AG04449 (cell line): ENCODE measurements at regions not wholly inside any gene's neighbourhood (a gene's known extent, or its start where the extent isn't known, plus 50 kb on each side); places are given as distances from the start of the nearest gene placed in this dataset.

Experiments used
- CTCF ChIA-PET: fragments of 350-600 bp; formaldehyde crosslinking; extraction: SDS; loops from one replicate; lab custom pipeline; 2021; ENCODE audit warnings: antibody characterized with exemption; lab: Yijun Ruan, JAX
- POLR2A ChIA-PET: fragments of 400-600, 350-600 bp; formaldehyde crosslinking; extraction: SDS; loops from one replicate; lab custom pipeline; 2020; ENCODE audit warnings: antibody characterized with exemption, inconsistent platforms; lab: Yijun Ruan, JAX
- DNase-seq: peaks from one replicate; pipeline ENCODE4 v3.0.0-alpha.2; 2010; ENCODE audit warnings: low read depth, low spot score
- H3K4me3 ChIP-seq: 2 replicates; pipeline ENCODE4 v1.5.1; 2011; ENCODE audit warnings: low read depth, mild to moderate bottlenecking, control low read depth, low read length
- TF ChIP-seq, protein P1 (sequence below): IDR thresholded peaks from one replicate; pipeline ENCODE4 v1.5.1; 2011; ENCODE audit warnings: mild to moderate bottlenecking, moderate library complexity, low read length, control low read depth, inconsistent platforms; ENCODE audit not compliant: insufficient read depth; ENCODE audit errors: missing control alignments

DNA sequence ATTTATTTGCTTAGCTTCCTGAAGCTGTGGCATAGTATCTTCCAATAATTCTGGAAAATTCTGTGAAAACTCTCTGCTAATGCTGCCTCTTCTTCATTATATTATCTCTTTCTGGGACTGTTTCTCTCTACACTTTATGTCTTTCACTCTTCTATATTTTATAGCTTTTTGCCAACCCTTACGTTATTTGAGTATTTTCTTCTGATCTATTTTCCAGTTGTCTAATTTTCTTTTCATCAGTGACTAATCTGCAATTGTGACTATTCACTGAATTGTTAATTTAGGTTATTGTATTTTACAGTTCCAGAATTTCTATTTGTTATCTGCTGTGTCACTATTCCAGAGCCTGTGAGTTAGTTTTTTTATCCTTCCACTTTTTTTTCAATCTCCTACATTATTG, 273.4 kb upstream of the PHYHIPL start:
- ChIA-PET POLR2A (no interaction called here), CTCF (no interaction called here)
- no peak overlapping the region for H3K4me3 ChIP-seq
- TF ChIP-seq, protein P1, sequence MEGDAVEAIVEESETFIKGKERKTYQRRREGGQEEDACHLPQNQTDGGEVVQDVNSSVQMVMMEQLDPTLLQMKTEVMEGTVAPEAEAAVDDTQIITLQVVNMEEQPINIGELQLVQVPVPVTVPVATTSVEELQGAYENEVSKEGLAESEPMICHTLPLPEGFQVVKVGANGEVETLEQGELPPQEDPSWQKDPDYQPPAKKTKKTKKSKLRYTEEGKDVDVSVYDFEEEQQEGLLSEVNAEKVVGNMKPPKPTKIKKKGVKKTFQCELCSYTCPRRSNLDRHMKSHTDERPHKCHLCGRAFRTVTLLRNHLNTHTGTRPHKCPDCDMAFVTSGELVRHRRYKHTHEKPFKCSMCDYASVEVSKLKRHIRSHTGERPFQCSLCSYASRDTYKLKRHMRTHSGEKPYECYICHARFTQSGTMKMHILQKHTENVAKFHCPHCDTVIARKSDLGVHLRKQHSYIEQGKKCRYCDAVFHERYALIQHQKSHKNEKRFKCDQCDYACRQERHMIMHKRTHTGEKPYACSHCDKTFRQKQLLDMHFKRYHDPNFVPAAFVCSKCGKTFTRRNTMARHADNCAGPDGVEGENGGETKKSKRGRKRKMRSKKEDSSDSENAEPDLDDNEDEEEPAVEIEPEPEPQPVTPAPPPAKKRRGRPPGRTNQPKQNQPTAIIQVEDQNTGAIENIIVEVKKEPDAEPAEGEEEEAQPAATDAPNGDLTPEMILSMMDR = no peak
- DNase-seq = no peak

DNA sequence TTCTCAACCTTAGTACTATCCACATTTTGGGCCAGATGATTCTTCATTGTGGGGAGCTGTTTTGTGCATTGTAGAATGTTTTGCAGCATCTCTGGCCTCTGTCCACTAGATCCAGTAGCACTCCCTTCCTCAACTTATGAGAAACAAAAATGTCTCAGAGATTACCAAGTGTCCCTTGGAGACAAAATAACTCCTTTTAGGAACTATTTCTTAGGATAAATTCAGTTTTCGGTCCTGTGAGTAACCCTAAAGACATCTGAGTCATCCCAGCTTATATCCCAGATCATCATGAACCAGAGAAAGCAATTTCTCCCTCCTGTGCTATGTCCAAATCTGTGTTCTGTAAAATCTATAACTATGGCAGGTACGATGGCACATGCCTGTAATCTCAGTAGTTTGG, 266.6 kb upstream of the PHYHIPL start:
- H3K4me3 ChIP-seq = no peak overlapping the region
- TF ChIP-seq, protein P1 = no peak
- ChIA-PET POLR2A (no interaction called here), CTCF (interaction anchor here (0.9 kb wide), 1 partner anchor 495 kb away, joined by 3 read pairs; no protein-coding TSS in a partner anchor)
- no peak for DNase-seq

DNA sequence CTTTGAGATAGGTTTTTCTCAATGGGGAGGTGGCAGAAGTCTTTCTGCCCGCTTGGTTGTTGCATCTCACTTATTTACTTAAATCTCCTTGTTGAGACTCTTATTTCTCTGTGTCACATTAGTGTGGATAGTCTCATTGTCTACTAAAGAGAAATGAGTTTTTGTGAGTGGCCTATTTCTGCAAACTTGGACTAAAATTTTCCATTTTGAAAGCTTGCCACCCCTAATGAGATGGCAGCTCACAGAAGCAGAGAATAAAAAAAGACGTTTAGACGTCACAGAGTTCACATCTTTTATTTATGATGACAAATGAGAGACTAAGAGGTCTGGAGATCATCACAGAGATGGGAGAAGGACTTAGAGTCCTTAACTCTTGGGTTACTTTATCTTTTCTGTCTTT, 262.7 kb upstream of the PHYHIPL start:
- DNase-seq = no peak
- ChIA-PET CTCF (interaction anchor here (1.0 to 1.2 kb wide), 2 partner anchors 9 to 38 kb away, joined by 3 read pairs; no protein-coding TSS in a partner anchor), POLR2A (no interaction called here)
- no peak overlapping the region for H3K4me3 ChIP-seq
- TF ChIP-seq, protein P1 = no peak

DNA sequence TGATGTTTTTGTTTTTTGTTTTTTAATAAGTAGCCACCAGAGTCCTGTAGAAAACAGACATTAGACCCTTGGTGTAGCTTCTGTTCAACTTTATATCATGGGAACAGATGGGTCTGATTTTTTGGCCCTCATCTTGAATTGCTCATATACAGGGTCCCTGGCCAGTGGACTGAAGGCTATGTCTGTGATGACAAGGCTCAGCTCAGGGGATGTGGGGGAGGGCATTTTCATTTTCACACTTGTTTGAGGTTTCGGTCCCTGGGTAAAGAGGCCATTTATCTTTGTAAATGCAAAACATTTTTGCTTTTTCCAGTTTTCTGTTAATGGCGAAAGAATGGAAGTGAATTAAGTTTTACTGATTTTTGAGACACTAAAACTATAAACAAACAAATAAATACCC, 257.6 kb upstream of the PHYHIPL start:
- DNase-seq = no peak
- POLR2A ChIA-PET = no interaction called here
- TF ChIP-seq, protein P1 = no peak
- no peak overlapping the region for H3K4me3 ChIP-seq
- CTCF ChIA-PET = no interaction called here

DNA sequence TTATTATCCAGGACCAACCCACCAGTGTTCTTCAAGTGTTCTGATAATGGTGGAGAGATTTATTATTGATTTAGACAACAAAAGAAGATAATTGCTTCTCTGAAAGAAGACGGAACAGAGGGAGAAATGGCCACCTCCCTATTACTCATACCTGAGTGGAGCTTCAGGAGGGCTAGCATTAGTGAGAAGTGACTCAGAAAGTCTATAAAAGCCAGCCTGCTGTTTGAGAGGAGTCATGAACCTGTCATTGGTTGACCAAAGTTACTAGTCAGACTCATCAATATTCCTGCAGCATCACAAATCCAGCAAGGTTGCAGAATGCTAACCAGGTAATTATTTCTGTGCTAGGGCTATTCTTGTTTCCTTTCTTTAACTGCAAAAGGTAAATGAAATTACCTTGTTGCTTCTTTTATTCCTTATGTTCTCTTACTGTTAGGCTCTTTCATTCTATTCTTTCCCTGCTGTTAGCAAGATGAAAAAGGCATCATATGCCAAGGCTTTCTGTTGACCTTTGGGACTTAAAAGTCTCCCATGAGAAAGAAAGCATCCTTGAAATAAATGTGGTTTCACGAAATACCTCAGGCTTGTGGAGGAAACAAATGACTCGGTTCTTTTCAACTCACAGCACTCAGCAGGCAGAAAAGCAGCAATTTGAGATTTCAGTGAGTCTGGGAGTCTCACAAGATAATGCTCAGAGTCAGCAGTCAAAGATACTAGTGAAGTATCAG, 256.4 kb upstream of the PHYHIPL start:
- TF ChIP-seq, protein P1 = no peak
- peak; percentile 59 for DNase-seq
- no peak overlapping the region for H3K4me3 ChIP-seq
- ChIA-PET CTCF (interaction anchor here (0.6 to 1.1 kb wide), 3 partner anchors 11 to 117 kb away, joined by 3 to 4 read pairs (median 3); no protein-coding TSS in a partner anchor), POLR2A (interaction anchor here (0.7 kb wide), 1 partner anchor 64 kb away, joined by 4 read pairs; no protein-coding TSS in a partner anchor)

DNA sequence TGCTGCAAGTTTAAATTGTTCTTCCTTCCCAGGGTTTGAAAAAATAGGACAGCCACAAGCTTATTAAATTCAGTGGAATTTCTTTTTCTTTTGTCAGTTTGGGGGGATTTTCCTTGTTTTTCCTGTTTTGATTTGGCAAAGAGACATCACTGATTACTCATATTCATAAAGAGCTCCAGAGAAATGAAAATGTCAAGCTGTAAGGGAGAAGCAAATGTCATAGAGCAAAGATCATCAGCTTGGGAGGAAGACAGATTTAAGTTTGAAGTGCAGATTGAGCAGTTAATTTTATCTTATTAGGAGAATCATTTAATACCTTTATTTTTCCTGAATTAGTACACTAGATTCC, 255.8 kb upstream of the PHYHIPL start:
- CTCF ChIA-PET = interaction anchor here (0.6 to 1.1 kb wide), 3 partner anchors 11 to 118 kb away, joined by 3 to 4 read pairs (median 3); no protein-coding TSS in a partner anchor
- H3K4me3 ChIP-seq = no peak overlapping the region
- TF ChIP-seq, protein P1 = no peak
- POLR2A ChIA-PET = interaction anchor here (0.7 kb wide), 1 partner anchor 88 kb away, joined by 3 read pairs; no protein-coding TSS in a partner anchor
- DNase-seq = no peak
